HEK293 (cell line): ENCODE measurements at regions not wholly inside any gene's neighbourhood (a gene's known extent, or its start where the extent isn't known, plus 50 kb on each side); places are given as distances from the start of the nearest gene placed in this dataset.

Experiments used
- CTCF ChIP-seq: fragments of 450-650 bp; formaldehyde crosslinking; IDR thresholded peaks from 2 replicates; pipeline ENCODE4 v1.5.1; 2016; ENCODE audit warnings: missing biosample characterization, missing genetic modification characterization
- HOXA7 ChIP-seq: sonication (generic); formaldehyde crosslinking; IDR thresholded peaks from 2 replicates; pipeline ENCODE4 v1.8.1; 2022; ENCODE audit warnings: missing genetic modification reagents, borderline replicate concordance
- PATZ1 ChIP-seq: fragments of 450-650 bp; formaldehyde crosslinking; IDR thresholded peaks from 2 replicates; pipeline ENCODE4 v1.5.1; 2016; ENCODE audit warnings: missing biosample characterization, missing genetic modification characterization
- REST ChIP-seq: fragments of 450-650 bp; formaldehyde crosslinking; IDR thresholded peaks from 2 replicates; pipeline ENCODE4 v1.5.1; 2016; ENCODE audit warnings: missing biosample characterization, missing genetic modification characterization
- SCRT1 ChIP-seq: fragments of 450-650 bp; formaldehyde crosslinking; IDR thresholded peaks from 2 replicates; pipeline ENCODE4 v1.5.1; 2016; ENCODE audit warnings: missing biosample characterization, missing genetic modification characterization, borderline replicate concordance
- ZBTB11 ChIP-seq: fragments of 450-650 bp; formaldehyde crosslinking; conservative IDR thresholded peaks from 2 replicates; pipeline ENCODE4 v1.5.1; 2016; ENCODE audit warnings: low read depth, missing biosample characterization, missing genetic modification characterization
- ZNF324 ChIP-seq: fragments of 450-650 bp; formaldehyde crosslinking; IDR thresholded peaks from 2 replicates; pipeline ENCODE4 v1.5.1; 2016; ENCODE audit warnings: missing biosample characterization, missing genetic modification characterization
- ZNF426 ChIP-seq: fragments of 450-650 bp; formaldehyde crosslinking; IDR thresholded peaks from 2 replicates; pipeline ENCODE4 v1.5.1; 2017; ENCODE audit warnings: missing biosample characterization, missing genetic modification characterization, mild to moderate bottlenecking, inconsistent platforms, moderate library complexity
- ZNF544 ChIP-seq: fragments of 450-650 bp; formaldehyde crosslinking; IDR thresholded peaks from 2 replicates; pipeline ENCODE4 v1.5.0; 2017; ENCODE audit warnings: missing biosample characterization, missing genetic modification characterization
- ZNF548 ChIP-seq: fragments of 450-650 bp; formaldehyde crosslinking; IDR thresholded peaks from 2 replicates; pipeline ENCODE4 v1.5.1; 2016; ENCODE audit warnings: missing biosample characterization, missing genetic modification characterization
- TF ChIP-seq, protein P1 (sequence below): fragments of 450-650 bp; formaldehyde crosslinking; IDR thresholded peaks from 2 replicates; pipeline ENCODE4 v1.5.1; 2016; ENCODE audit warnings: missing biosample characterization, missing genetic modification characterization

DNA sequence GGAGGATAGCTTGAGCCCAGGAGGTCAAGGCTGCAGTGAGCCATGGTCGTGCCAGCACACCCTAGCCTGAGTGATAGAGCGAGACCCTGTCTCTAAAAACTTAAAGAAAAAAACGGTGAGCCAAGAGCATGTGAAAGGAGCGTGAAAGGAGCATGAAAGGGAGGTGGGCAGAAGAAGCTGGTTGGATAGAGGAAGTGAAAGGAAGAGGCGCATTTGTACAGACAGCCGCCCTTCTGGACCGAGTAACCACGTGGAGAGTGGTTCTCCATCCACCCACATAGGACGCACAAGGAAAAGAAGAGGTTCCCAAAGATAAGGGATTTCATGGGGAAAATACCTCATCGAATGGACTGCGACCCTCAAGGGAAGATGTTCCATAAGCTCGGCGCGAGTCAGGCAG is 60.4 kb upstream of the IFNAR2 start:
- TF ChIP-seq ZNF544 (tag by site-specific recombination) = no peak
- TF ChIP-seq ZNF426 (tag by site-specific recombination) = no peak
- no peak for TF ChIP-seq PATZ1 (tag by site-specific recombination)
- TF ChIP-seq SCRT1 (tag by site-specific recombination) = no peak
- TF ChIP-seq ZNF324 (tag by site-specific recombination) = no peak
- no peak for TF ChIP-seq CTCF
- TF ChIP-seq ZNF548 (tag by site-specific recombination) = no peak
- no peak for TF ChIP-seq HOXA7 (CRISPR knock-in tag)
- TF ChIP-seq REST = no peak
- TF ChIP-seq ZBTB11 = no peak
- TF ChIP-seq, protein P1, sequence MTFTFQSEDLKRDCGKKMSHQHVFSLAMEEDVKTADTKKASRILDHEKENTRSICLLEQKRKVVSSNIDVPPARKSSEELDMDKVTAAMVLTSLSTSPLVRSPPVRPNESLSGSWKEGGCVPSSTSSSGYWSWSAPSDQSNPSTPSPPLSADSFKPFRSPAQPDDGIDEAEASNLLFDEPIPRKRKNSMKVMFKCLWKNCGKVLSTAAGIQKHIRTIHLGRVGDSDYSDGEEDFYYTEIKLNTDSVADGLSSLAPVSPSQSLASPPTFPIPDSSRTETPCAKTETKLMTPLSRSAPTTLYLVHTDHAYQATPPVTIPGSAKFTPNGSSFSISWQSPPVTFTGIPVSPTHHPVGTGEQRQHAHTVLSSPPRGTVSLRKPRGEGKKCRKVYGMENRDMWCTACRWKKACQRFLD (tag by site-specific recombination) = no peak
